HUES64 (cell line): ENCODE measurements at regions not wholly inside any gene's neighbourhood (a gene's known extent, or its start where the extent isn't known, plus 50 kb on each side); places are given as distances from the start of the nearest gene placed in this dataset.

Source experiments
- H3K27ac ChIP-seq: 2 replicates; pipeline ENCODE4 v1.7.0; 2013; ENCODE audit warnings: low read depth, low read length, inconsistent platforms
- H3K27me3 ChIP-seq: 2 replicates; pipeline ENCODE4 v1.6.1; 2013; ENCODE audit warnings: mild to moderate bottlenecking, low read length; ENCODE audit not compliant: insufficient read depth
- H3K36me3 ChIP-seq: 2 replicates; pipeline ENCODE4 v1.6.1; 2013; ENCODE audit warnings: mild to moderate bottlenecking, low read length; ENCODE audit not compliant: insufficient read depth
- H3K4me1 ChIP-seq: 2 replicates; pipeline ENCODE4 v1.6.1; 2013; ENCODE audit warnings: mild to moderate bottlenecking, low read length, moderate library complexity; ENCODE audit not compliant: insufficient read depth
- H3K4me3 ChIP-seq: 2 replicates; pipeline ENCODE4 v1.5.1; 2013; ENCODE audit warnings: mild to moderate bottlenecking, low read length, moderate library complexity
- H3K9ac ChIP-seq: 2 replicates; pipeline ENCODE4 v1.6.1; 2013; ENCODE audit warnings: mild to moderate bottlenecking, low read depth, low read length
- H3K9me3 ChIP-seq: 2 replicates; pipeline ENCODE4 v1.6.1; 2013; ENCODE audit warnings: low read depth, low read length; ENCODE audit not compliant: insufficient read depth
- WGBS: fragments of 150-250, 120-280 bp; methylation state at CpG from one replicate; pipeline ENCODE4 v1.1.7; 2013; ENCODE audit warnings: missing lambda C conversion rate; 5-methylcytosine and 5-hydroxymethylcytosine counted together

- H3K27me3 ChIP-seq, result no peaks in the 10 kb centered on the region
- WGBS, result 95% methylated on average over 2 of the region's 2 CpGs
- H3K9ac ChIP-seq, result no peak overlapping the region
- no peak overlapping the region for H3K27ac ChIP-seq
- no peaks in the 10 kb centered on the region for H3K9me3 ChIP-seq
- no peak overlapping the region for H3K4me3 ChIP-seq
- peaks cover 6% of the 10 kb centered on the region; the same call in 1 of the 2 replicates for H3K4me1 ChIP-seq
- no peaks in the 10 kb centered on the region for H3K36me3 ChIP-seq
Measured at GRCh38 chr1:208825300-208825699, 581.1 kb upstream of the PLXNA2 start.

DNA sequence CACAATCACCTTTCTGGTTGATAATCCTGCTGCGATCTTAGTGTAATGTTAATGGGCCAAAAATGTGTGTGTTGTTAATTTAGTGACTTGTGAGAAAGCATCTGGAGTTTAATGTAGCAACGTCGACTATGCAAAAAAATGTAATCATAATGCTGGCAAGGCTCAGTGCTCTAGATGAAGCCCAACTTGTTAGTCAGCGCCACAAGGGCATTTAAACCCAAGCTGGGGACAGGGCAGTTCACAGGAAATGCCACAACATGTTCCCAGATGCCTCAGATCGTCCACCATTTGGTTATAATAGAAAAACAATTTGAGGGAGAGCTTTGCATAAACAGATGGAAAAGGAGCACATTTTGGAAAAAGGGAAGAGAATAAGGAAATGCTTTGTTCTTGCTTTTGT lies 585.4 kb upstream of the PLXNA2 start:
- no peaks in the 10 kb centered on the region for H3K36me3 ChIP-seq
- H3K9me3 ChIP-seq, result no peaks in the 10 kb centered on the region
- no peaks in the 10 kb centered on the region for H3K27me3 ChIP-seq
- H3K4me1 ChIP-seq, result peaks cover 13% of the 10 kb centered on the region; the same call in 1 of the 2 replicates
- H3K4me3 ChIP-seq, result no peak overlapping the region
- WGBS, result 94% methylated on average over 5 of the region's 5 CpGs
- H3K9ac ChIP-seq, result no peak overlapping the region
- no peak overlapping the region for H3K27ac ChIP-seq

DNA sequence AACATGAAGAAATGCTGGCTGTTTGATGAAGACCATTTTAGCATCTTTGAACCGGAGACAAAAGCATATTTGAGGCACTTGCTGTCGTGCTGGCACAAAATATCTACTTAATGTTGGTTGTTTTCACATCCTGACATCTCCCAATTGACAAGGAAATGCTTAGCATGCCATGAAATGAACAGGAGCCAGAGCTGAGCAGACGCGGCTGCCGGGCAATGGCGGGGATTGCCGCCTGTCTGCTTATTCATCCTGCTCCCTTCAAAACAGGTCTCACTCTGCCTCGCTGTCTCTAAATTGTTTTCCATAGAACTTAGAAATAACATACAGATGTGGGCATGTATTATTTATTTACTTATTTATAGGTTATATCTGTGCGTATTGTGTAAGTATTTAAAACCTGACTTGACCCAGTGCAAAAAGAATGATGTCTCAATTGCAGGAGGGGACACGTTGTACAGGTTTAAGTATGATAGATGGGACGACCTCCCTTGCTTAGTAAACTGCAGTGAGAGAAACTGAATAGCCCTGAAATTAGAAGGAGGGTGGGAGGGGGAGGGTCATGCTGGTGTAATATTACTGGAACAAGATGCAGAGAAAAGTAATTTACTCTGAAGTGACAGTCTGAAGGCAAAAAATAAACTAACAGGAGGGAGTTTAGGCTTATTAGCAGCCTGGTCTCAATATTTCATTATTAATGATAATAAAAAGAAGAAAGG lies 590.4 kb upstream of the PLXNA2 start:
- H3K9ac ChIP-seq, result no peak overlapping the region
- H3K4me1 ChIP-seq, result peaks cover 15% of the 10 kb centered on the region
- 67% methylated on average over 10 of the region's 11 CpGs for WGBS
- H3K27ac ChIP-seq, result no peak overlapping the region
- H3K36me3 ChIP-seq, result no peaks in the 10 kb centered on the region
- H3K27me3 ChIP-seq, result no peaks in the 10 kb centered on the region
- no peaks in the 10 kb centered on the region for H3K9me3 ChIP-seq
- no peak overlapping the region for H3K4me3 ChIP-seq

GRCh38 chr1:208835097-208835463 lies 590.9 kb upstream of the PLXNA2 start:
- H3K36me3 ChIP-seq, result no peaks in the 10 kb centered on the region
- peaks cover 15% of the 10 kb centered on the region for H3K4me1 ChIP-seq
- H3K9me3 ChIP-seq, result no peaks in the 10 kb centered on the region
- no peak overlapping the region for H3K4me3 ChIP-seq
- 78% methylated on average over 5 of the region's 6 CpGs for WGBS
- H3K27me3 ChIP-seq, result no peaks in the 10 kb centered on the region
- no peak overlapping the region for H3K9ac ChIP-seq
- no peak overlapping the region for H3K27ac ChIP-seq

GRCh38 chr1:208835781-208836180 lies 591.6 kb upstream of the PLXNA2 start:
- H3K4me3 ChIP-seq, result no peak overlapping the region
- no peak overlapping the region for H3K27ac ChIP-seq
- no peaks in the 10 kb centered on the region for H3K36me3 ChIP-seq
- no peak overlapping the region for H3K9ac ChIP-seq
- no peaks in the 10 kb centered on the region for H3K27me3 ChIP-seq
- H3K4me1 ChIP-seq, result peaks cover 15% of the 10 kb centered on the region
- H3K9me3 ChIP-seq, result no peaks in the 10 kb centered on the region

- no peak overlapping the region for H3K27ac ChIP-seq
- H3K36me3 ChIP-seq, result no peaks in the 10 kb centered on the region
- H3K9me3 ChIP-seq, result no peaks in the 10 kb centered on the region
- no peak overlapping the region for H3K9ac ChIP-seq
- H3K4me3 ChIP-seq, result no peak overlapping the region
- peaks cover 15% of the 10 kb centered on the region for H3K4me1 ChIP-seq
- H3K27me3 ChIP-seq, result no peaks in the 10 kb centered on the region
Measured at GRCh38 chr1:208837242-208837641, 593.1 kb upstream of the PLXNA2 start.

DNA sequence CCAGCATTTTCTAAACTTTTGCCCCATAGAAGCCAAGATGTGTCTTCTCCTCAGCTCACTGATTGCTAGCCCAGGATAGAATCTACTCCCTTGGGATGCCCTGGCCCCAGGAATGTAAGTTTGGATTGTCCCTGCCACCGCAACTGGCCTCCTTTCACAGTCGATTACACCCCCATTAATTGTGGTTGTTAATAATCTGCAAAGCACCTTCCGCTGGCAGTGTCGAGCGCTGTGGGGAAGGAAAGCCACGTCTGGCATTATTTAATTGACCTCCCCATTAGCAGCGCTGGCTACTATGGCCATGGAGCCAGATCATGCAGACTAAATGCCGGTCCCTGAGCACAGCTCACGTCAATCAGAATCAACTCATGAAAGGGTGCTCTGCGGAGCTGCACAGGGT lies 597.3 kb upstream of the PLXNA2 start:
- 93% methylated on average over 10 of the region's 10 CpGs for WGBS
- H3K27me3 ChIP-seq, result no peaks in the 10 kb centered on the region
- H3K9me3 ChIP-seq, result no peaks in the 10 kb centered on the region
- no peak overlapping the region for H3K4me3 ChIP-seq
- no peak overlapping the region for H3K27ac ChIP-seq
- H3K4me1 ChIP-seq, result no peaks in the 10 kb centered on the region
- H3K36me3 ChIP-seq, result no peaks in the 10 kb centered on the region
- H3K9ac ChIP-seq, result no peak overlapping the region

DNA sequence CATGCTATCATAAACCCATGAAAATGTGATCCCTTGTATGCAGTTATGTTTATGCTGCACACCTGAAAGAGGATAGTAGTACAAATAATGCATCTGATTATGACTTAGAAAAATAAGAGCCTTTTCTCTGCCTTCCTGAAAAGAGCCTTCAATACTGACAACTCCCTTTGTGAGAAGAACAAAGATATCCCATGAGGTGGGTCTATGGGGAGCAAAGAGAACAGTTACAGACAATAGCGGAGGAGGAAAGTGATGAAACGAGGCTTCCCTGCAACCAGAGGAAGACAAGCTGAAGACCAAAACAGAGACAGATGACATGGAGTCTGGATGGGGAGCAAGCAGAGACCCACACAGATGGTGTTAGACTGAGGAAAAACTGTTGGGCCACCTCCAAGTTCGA lies 598.3 kb upstream of the PLXNA2 start:
- WGBS, result 92% methylated on average over 3 of the region's 3 CpGs
- no peaks in the 10 kb centered on the region for H3K27me3 ChIP-seq
- no peaks in the 10 kb centered on the region for H3K9me3 ChIP-seq
- H3K9ac ChIP-seq, result no peak overlapping the region
- H3K4me1 ChIP-seq, result no peaks in the 10 kb centered on the region
- H3K27ac ChIP-seq, result no peak overlapping the region
- no peak overlapping the region for H3K4me3 ChIP-seq
- no peaks in the 10 kb centered on the region for H3K36me3 ChIP-seq

DNA sequence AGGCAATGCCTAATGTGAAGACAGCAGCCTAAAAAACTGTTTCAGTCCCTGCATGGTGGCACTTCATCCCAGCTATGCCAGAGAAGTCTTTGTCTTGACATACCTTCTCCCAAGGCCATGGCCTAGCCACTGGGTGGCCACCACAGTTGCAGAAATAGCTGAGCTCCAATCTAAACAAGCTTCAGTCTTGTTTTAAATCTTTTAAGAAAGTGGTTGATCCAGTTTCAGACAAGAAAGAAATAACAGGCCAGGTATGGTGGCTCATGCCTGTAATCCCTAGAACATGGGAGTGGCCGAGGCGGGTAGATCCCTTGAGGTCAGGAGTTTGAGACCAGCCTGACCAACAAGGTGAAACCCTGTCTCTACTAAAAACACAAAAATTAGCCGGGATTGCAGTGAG lies 600.0 kb upstream of the PLXNA2 start:
- Histone ChIP-seq H3K36me3 (no peaks in the 10 kb centered on the region), H3K27ac (no peak overlapping the region), H3K4me1 (no peaks in the 10 kb centered on the region), H3K9me3 (no peaks in the 10 kb centered on the region), H3K9ac (no peak overlapping the region), H3K4me3 (no peak overlapping the region), H3K27me3 (no peaks in the 10 kb centered on the region)
- WGBS, result 93% methylated on average over 3 of the region's 3 CpGs

- Histone ChIP-seq H3K9ac (no peak overlapping the region), H3K4me1 (no peaks in the 10 kb centered on the region), H3K9me3 (no peaks in the 10 kb centered on the region), H3K27ac (no peak overlapping the region), H3K27me3 (no peaks in the 10 kb centered on the region), H3K4me3 (no peak overlapping the region), H3K36me3 (no peaks in the 10 kb centered on the region)
- 100% methylated on average over 1 of the region's 1 CpG for WGBS
Measured at GRCh38 chr1:208848854-208849253, 604.7 kb upstream of the PLXNA2 start.

GRCh38 chr1:208850442-208850841 lies 606.3 kb upstream of the PLXNA2 start:
- Histone ChIP-seq H3K4me1 (no peaks in the 10 kb centered on the region), H3K9me3 (no peaks in the 10 kb centered on the region), H3K27me3 (no peaks in the 10 kb centered on the region), H3K36me3 (no peaks in the 10 kb centered on the region), H3K4me3 (no peak overlapping the region), H3K9ac (no peak overlapping the region), H3K27ac (no peak overlapping the region)
- WGBS, result 90% methylated on average over 5 of the region's 5 CpGs

DNA sequence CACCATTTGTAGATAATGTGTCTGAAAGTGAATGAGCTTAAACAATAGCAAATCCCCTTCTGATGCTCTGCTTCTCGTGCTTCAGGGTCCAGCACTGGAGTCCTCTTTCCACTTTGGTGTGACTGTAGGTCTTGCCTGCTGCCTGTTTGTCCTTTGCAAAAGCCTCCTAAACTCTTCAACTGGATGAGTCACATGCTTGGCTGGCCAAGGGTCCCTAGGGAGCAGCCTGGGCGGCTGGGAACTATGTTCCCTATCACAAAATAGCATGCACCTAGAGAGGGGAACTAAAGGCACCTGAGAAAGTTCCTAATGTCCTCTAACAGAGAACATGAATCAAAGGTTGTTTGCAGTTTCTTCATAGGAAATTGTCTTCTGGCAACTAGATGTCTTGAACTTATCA lies 607.2 kb upstream of the PLXNA2 start:
- H3K27me3 ChIP-seq, result no peaks in the 10 kb centered on the region
- WGBS, result 92% methylated on average over 2 of the region's 2 CpGs

More for the DNA sequence above, 607.2 kb upstream of the PLXNA2 start:
- Histone ChIP-seq H3K4me1 (no peaks in the 10 kb centered on the region), H3K36me3 (no peaks in the 10 kb centered on the region), H3K4me3 (no peak overlapping the region), H3K9me3 (no peaks in the 10 kb centered on the region), H3K9ac (no peak overlapping the region), H3K27ac (no peak overlapping the region)
